ENCODE measurements at regions not wholly inside any gene's neighbourhood (a gene's known extent, or its start where the extent isn't known, plus 50 kb on each side); places are given as distances from the start of the nearest gene placed in this dataset.

- no peak for ATAC-seq
- intact Hi-C loops (cut with DNase I): no loop called here
- DNase-seq: no peak
Observed at GRCh38 chr3:69435274-69436265, 49.7 kb upstream of the FRMD4B start.

All from left cardiac atrium (tissue), 4 donors.